ENCODE measurements at regions not wholly inside any gene's neighbourhood (a gene's known extent, or its start where the extent isn't known, plus 50 kb on each side); places are given as distances from the start of the nearest gene placed in this dataset.
A peak's percentile ranks its signal among the peaks of the same experiment; 100 is the strongest.

DNA sequence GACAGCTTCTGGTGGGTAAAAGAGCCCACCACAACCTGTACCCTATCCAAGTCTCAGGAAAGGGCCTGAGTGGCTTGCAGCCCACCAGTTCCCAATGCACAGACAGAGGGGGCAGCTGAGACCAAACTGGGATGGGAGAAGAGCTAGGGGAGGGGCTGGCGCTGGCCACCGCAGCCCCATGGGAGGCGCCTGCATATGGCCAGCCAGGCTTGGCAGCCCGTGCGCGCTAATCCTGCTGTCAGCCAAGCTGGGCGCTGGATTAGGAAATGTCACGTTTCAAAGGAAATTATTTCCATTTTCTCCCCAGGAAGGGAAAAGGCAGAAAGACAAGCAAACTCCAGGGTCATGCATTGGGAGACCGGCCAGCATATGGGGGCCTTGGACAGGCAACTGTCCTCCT lies 236.8 kb downstream of the BUD13 start:
- DNase-seq (ENCODE audit: low spot score), result peak; percentile 26

DNA sequence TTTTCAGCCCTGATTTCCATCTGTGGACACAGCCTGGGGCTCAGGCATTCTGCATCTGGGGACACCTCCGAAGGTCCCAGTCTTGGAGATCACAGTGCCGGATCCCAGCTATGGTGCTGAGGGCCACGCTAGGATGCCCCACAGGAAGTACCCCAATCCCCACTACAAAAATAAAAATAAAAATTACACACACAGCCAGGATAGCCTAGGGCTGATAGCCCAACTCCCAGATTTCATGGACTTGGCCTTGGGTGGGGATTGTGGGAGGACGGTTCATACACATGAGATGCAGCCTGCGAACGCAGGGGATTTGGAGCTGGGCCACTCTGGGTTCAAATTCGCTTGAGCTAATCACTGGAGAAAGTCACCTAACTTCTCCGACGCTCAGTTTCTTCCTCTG lies 237.7 kb downstream of the BUD13 start:
- DNase-seq (ENCODE audit: low spot score), result peak; percentile 28

DNA sequence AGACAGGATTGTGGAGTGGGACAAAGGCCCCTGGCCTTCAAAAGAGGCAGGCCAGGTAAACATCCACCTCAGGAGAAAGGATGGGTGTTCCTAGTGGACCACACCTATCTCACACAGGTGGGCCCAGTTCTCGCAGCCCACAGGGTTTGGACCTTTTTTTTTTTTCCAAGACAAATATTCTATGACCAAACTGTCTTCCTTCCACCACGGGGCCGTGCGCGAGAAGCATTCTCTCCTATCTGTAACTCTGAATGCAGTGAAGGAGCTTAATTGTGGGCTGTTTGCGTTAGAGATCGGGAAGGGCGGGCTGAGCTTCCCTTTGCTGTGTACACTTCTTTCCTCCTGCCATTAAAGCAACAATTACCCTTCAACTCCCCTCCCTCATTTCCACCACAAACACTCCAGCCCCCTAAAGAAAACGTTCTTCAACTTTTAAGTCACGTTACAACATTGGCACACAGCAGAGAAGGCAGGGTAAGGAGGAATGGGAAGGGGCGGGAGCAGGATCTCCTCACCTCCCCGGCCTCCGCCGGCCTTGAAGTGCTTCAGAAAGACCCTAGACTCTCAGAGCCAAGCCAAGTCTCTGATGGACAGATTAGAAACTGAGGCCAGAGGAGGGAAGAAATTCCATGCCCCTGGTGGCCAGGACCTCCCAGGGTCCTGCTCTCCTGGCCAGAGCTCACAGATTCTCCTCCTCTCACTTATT lies 238.4 kb downstream of the BUD13 start:
- peak; percentile 45 for DNase-seq (ENCODE audit: low spot score)

DNA sequence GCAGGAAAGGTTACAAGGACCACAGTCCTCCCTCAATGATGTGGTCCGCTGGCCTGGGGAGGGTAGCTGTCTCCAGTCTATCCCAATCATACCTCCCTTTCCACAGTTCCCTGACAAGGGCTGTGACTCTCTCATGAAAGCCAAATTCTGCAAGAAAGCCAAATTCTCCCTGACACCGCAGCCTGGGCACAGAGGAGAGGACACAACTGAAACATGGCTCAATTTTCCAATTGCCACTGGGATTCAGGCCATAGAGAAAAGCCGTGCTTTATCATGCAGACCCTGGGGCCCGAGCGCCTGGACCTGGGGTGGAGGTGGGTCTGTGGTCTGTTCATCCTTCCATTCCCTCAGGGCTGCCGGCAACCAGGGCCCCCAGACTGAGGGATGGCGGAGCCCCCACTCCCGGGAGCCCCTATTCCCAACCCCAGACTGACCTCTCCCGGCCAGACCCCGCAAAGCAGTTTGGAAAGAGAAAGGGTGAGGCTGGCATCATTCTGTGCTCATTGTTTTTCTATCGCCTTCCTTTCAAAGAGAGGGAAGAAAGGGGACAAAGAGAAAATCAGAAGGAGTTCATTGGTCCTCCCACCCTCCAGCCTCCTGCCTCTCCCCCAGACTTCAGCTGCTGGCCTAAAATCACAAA lies 239.5 kb downstream of the BUD13 start:
- DNase-seq (ENCODE audit: low spot score), result peak; percentile 87

DNA sequence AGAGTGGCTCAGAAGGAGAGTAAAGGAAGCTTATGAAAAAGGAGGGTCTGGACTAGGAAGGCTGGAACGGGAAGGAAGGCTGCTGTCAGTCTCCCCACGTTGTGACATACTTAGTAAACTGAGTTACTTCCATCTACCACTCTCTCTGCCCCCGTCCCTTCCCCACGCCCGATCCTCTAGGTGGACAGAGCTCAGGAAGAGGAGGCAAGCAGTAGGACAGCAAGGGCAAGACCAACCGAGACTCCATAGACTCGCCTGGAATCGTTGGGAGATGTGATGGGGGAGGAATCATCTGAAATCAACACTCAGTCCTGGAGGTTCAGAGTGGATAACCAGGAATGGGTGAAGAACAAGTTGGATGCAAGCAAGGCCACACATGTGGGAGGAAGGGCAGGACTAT lies 240.7 kb downstream of the BUD13 start:
- peak; percentile 67 for DNase-seq (ENCODE audit: low spot score)

DNA sequence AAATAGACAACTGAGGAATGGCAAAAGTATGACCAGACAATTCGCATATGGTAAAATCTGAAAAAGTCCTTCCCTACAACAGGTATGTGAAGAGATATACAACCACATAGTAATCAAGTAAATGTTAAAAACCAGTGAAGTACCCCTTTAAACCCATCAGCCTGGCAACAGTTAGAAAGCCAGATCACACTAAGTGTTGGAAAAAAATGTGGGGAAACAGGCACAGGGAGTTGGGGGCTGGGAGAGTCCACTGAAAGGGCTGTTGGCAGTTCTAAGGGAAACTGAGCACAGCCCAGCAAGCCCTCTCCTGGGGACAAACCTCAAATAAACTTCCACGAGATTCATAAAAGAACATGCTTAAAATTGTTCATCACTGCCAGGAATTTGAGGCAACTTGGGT lies 242.1 kb downstream of the BUD13 start:
- DNase-seq (ENCODE audit: low spot score), result no peak

DNA sequence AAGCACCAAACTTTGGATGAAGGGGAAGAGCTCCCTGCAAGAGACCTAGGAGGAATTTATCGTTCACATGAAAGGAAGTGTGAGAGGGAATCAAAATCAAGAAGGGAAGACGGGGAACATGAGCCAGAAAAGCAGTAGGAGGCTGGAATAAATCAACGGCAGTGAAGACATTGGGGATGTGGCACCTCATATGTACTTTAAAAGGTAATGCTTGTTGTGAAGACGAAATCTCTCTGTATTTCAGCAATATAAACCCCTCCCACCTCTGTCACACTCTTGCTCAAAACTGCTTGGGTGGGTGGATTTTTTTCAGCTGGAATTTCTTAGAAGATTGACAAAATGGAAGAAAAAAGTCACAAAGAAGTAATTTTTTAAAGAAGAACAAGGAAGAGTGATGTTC lies 243.5 kb downstream of the BUD13 start:
- no peak for DNase-seq (ENCODE audit: low spot score)

DNA sequence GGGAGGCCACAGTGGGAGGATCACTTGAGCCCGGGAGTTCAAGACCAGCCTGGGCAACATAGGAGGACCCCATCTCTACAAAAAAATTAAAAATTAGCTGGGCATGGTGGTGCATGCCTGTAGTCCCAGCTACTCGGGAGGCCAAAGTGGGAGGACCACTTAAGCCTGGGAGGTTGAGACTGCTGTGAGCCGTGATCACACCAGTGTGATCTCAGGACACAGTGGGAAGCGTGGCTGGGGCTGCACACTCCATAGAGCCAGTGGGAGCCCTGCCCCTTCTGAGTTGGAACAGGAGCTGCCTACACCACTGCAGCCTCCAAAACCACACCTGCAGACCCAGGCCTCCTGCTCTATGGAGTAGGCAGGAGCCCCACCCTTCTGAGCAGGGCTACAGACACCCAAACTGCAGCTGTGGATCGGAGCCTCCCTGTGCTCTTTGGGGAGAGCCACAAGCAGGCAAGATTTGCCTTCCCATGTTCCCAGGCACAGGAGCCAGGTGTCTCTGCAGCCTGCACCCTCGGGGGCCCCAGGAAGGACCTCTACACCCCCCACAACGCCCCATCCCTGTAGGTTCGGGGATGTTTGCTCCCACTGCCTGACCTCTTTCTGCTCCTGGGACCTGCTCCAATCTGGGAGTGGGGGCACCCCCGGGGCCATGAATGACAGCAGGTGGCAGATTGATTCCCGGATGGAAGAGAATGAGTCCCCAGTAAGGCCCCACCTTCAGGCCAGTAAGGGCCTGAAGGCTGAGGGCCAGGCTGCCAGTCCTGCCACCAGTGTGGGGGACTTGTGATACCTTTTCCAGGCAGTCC lies 245.4 kb downstream of the BUD13 start:
- DNase-seq (ENCODE audit: low spot score), result peak; percentile 80

DNA sequence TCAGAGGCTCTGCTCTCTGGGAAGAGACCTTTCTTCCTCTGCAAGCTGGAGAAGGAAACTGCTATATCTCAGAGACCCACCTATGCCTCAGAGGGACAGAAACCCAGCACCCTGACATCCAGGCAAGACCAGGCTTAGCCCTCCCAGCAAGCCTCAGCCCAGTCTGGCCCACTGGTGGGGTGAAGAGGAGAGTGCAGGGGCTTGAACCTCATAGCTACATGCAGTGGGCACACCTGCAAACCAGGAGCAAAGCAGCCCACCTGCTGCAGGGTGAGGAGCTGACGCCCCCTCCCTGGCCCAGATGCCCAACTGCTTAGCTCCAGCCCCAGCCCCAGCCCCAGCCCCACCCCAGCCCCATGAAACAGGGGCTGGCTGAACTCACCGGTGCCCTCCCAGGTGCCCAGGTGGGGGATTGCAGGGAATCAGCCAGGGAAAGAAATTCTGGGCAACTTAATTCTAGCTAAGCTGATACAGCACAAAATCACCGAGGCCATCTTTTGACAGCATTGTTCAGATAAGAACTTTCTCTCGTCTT lies 246.8 kb downstream of the BUD13 start:
- DNase-seq (ENCODE audit: low spot score), result peak; percentile 62

DNA sequence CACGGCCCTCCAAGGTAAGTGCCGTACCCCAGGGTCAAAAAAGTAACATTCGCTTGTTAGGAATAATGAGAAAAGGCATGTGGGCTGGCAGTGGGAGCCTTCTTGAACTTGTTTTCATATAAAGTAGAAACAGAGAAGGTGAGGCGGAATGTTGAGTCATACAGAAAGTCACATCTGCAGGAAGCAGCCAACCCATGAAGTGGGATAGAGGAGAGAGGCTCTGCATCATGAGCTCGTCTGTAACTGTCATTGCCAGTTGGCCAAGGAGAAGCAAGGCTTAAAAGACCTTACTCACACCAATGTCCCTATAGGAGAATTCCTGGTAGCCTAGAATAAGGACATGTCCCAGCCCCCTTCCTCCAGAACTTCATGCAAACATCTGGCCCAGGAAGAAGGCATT lies 253.3 kb downstream of the BUD13 start:
- DNase-seq (ENCODE audit: low spot score), result peak; percentile 14

DNA sequence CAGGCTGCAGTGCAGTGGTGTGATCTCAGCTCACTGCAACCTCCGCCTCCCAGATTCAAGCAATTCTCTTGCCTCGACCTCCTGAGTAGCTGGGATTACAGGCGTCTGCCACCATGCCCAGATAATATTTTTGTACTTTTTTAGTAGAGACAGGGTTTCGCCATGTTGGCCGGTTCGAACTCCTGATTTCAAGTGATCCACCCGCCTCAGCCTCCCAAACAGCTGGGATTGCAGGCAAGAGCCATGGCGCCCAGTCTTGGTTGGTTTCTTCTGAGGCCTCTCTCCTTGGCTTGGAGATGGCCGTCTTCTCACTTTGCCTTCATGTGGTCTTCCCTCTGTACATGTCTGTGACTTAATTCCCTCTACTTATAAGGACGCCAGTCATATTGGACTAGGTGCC lies 254.6 kb downstream of the BUD13 start:
- peak; percentile 59 for DNase-seq (ENCODE audit: low spot score)

DNA sequence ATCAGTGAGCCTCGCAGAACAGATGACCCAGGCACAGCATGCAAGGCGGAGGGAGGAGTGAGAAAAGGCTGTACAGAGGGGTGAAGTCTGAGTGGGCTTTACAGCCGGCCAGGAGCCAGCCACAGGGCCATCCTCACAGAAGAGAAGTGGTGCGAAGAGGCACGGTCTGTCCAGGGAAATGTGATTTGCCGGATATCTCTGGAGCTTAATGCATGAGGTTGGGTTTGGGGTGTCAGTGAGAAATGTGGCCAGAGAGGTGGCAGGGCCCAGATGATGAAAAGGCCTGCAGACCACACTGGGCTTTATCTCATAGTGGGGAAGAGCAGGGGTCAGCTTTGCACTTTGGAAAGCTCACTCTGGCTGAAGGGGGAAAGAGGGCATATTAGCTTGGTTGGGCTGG lies 255.2 kb downstream of the BUD13 start:
- peak; percentile 57 for DNase-seq (ENCODE audit: low spot score)

DNA sequence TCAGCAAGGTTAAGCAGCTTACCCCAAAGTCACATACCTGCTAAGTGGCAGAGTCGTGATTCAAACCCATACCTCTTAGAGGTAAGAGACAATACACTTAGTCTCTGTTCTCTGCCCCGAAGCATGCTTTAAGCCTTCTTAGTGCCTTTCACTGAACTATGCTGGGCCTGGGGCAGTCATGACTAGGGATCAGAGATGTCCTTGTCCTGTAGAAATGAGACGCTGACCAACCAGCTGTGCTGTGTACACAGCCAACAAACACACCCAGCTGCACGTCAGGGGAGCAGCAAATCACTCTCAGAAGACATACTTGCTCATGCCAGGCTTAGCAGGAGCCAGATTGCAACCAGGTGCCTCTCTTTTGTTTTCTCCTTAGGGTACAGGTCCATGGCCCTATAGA lies 255.7 kb downstream of the BUD13 start:
- no peak for DNase-seq (ENCODE audit: low spot score)

DNA sequence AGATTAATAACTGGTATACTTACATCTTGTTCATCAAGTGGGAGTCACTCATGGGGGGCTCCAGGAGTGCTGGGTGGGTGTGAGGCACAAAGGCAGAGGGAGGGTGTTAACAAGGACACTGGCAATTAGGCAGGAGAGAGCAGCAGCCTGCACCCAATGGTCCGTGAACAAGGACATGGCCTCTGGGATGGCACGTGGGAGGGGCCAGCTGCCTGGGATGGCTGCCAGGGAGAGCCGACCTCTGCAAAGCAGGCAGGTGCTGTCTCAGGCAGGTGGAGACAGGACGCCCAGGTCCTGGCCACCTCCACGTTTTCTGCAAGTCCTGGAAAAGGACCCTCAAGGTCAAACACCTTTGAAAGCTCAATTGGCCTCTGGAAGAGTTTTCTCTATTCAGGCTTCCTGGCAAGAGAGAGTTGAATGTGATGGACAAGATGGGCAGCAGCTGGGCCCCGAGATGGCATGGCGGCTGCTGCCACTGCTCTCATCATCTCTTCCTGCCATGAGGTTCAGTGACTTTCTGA lies 257.1 kb downstream of the BUD13 start:
- DNase-seq (ENCODE audit: low spot score), result peak; percentile 74

DNA sequence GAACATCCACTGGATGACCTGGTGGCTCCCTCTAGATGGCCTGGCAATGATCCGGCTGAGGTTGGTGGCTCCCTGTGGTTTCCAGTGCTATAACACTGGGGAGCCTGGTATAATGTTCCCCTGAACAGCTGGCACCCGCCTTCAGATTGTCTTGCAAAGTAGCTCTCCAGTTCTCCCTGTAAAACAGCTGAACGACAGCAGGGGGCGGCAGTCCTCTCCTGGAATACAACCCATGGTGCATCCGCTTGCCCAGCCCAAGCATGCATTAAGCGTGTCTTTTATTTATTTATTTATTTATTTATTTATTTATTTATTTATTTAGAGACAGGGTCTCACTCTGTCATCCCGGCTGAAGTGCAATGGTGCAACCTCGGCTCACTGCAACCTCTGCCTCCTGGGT lies 258.9 kb downstream of the BUD13 start:
- peak; percentile 64 for DNase-seq (ENCODE audit: low spot score)

DNA sequence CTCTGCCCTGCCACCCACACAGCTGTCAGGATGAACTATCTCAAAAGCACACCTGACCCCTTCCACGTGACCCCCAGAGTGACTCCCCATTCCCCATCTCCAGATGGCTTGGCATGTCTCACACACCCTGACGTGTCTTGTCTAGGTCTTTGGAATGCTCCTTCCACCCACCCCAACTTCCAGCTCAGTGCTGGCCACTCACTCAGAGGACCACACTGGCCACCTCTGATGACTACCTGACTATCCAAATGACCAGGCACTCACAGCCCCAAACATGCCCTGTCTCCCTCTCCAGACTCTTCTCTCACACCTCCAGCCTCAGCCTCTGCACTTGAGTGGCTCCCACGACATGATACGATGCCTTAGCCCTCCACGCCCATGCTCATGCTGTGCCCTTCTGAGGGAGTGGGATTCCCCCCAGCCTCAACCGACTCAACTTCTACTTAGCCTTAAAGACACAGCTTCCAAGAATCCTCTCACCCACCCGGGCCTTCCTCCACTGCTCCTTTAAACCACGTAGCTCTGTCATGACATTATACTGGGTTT lies 259.4 kb downstream of the BUD13 start:
- peak; percentile 67 for DNase-seq (ENCODE audit: low spot score)

DNA sequence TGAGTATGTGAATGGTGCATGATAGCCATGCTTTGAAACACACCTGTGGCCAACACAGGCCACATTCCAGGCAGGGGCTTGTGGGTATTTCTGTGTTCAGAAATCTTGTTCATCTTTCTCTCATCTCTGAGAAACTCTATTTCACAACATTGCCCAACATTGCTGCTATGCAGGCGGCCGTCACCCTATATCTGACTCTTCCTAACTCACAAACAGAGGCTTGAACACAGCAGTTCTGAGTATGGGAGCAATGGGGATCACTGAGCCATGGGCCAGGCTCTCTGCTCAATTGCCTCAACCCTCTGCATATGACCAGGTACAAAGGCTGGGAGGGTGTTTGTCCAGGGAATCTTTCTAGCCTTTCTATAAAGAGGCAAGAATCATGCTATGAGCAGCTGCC lies 259.9 kb downstream of the BUD13 start:
- DNase-seq (ENCODE audit: low spot score), result peak; percentile 22

DNA sequence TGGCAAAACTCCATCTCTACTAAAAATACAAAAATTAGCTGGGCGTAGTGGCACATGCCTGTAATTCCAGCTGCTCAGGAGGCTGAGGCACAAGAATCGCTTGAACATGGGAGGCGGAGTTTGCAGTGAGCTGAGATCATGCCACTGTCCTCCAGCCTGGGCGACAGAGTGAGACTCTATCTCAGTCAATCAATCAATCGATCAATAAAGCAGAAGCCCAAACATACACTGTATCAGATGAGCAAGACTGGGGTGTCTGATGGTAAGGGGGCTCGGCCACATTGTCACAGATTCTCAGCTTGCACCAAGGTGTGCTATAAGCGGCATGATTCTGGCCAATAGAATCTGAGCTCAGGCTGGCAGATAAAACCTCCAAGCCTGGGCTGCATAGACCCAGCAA lies 261.1 kb downstream of the BUD13 start:
- peak; percentile 41 for DNase-seq (ENCODE audit: low spot score)

DNA sequence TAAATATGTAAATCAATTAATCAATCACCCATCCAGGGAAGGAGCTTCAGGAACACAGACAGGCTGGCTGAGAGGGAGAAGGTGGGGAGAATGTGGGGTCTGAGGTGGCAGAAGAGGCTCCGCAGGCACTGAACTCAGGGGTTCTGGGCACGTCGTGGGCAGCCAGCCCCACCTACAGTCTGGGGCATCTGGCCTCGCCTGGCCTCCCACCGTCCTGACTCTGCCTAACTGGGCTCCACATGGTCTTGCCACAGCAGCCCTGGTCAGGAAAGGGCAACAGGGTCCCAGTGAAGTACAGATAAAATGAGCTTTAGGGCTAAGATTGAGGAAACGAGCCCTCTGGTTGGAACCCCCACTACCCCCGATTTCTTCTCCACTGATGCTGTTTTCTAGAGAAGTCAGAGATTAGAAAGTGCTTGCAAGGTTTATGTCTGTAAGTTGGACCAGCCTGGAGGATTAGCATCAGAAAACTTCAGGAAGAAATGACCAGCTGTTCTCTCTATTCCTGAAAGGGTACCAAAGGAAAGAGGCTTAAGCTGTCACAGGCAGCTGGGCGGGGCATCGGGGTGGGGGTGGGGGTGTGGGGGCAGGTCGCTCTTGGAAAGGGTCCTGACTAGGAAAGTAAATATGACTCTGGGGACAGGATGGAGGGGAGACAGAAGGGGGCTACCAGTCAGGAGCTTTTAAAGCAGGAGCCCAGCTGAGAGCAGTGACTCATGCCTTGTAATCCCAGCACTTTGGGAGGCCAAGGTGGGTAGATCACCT lies 261.7 kb downstream of the BUD13 start:
- DNase-seq (ENCODE audit: low spot score), result peak; percentile 67

DNA sequence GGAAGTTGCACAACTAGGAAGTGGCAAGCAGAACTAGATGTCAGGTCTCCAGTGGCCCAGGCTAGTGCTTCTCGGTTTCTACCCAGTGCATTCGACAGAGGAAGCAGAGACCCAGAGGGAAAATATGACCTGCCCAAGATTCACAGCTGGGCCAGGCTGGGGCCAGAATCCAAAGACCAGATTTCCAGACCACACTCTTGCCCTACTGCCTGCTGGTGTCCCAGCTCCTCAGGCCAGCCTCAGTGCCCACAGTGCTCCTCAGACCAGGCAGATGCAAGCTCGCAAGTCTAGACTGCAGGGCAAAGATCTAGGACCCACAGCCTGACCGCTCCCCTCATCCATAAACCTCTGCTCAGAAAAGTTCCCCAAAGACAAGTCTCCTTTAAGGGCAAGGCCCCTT lies 262.6 kb downstream of the BUD13 start:
- DNase-seq (ENCODE audit: low spot score), result peak; percentile 45

DNA sequence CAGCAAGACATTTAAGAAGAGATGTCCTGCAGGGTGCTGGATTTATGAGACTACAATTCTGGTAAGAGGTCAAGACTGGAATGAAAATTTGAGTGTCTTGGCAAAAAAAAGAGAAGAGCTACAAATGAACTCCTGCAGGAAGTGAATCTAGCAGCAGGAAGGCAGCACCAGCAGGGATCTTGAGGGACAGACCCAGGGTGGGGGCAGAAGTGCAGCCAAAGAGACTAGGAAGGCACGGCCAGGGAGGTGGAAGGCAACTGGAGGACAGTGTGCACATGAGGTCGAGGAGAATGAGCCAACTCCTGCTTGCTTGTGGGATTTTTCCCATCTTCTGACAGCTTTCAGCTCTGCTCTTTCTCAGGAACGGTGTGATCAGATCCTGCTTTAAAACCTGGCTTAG lies 263.2 kb downstream of the BUD13 start:
- no peak for DNase-seq (ENCODE audit: low spot score)
